WTC11 (cell line): ENCODE measurements at regions not wholly inside any gene's neighbourhood (a gene's known extent, or its start where the extent isn't known, plus 50 kb on each side); places are given as distances from the start of the nearest gene placed in this dataset.

Experiments used
- ATAC-seq: fragments of 200-7000 bp; cut with Tn5 transposase; 2 replicates; pipeline ENCODE4 v1.10.0; 2021; ENCODE audit warnings: mild to moderate bottlenecking, moderate library complexity
- CTCF ChIA-PET: fragments of 300-600 bp; sonication (Branson Sonifier 250); formaldehyde crosslinking; loops from one replicate; lab custom pipeline; 2021; ENCODE audit warnings: antibody characterized with exemption; lab: Charles Lee
- POLR2A ChIA-PET: fragments of 350-600 bp; sonication (Branson Sonifier 250); formaldehyde crosslinking; loops from one replicate; lab custom pipeline; 2021; ENCODE audit warnings: antibody characterized with exemption; lab: Charles Lee
- DNase-seq: peaks from one replicate; pipeline ENCODE4 v3.0.0; 2021; ENCODE audit warnings: low spot score
- H3K27ac Mint-ChIP-seq: 2 replicates; pipeline ENCODE4 v1.8.0; 2021; ENCODE audit warnings: mixed read lengths
- H3K27me3 Mint-ChIP-seq: 2 replicates; pipeline ENCODE4 v1.8.0; 2021; ENCODE audit warnings: low read depth, mild to moderate bottlenecking, moderate library complexity, mixed read lengths
- H3K36me3 Mint-ChIP-seq: 2 replicates; pipeline ENCODE4 v1.8.0; 2021; ENCODE audit warnings: mixed read lengths
- H3K4me1 Mint-ChIP-seq: 2 replicates; pipeline ENCODE4 v1.8.0; 2022; ENCODE audit warnings: mixed read lengths
- H3K4me3 Mint-ChIP-seq: 2 replicates; pipeline ENCODE4 v1.8.0; 2021; ENCODE audit warnings: mild to moderate bottlenecking, moderate library complexity, mixed read lengths
- H3K9me3 Mint-ChIP-seq: 2 replicates; pipeline ENCODE4 v1.8.0; 2021; ENCODE audit warnings: mixed read lengths
- AFF4 ChIP-seq: sonication (generic); formaldehyde crosslinking; IDR thresholded peaks from 2 replicates; pipeline ENCODE4 v1.8.1; 2023; ENCODE audit warnings: mild to moderate bottlenecking, missing genetic modification reagents, borderline replicate concordance
- AR ChIP-seq: fragments of 250-450 bp; sonication (Bioruptor Pico); IDR thresholded peaks from 2 replicates; pipeline ENCODE4 v1.9.0; 2021; ENCODE audit warnings: mild to moderate bottlenecking
- ESRRA ChIP-seq: sonication (generic); formaldehyde crosslinking; IDR thresholded peaks from 2 replicates; pipeline ENCODE4 v1.8.1; 2022; ENCODE audit warnings: mild to moderate bottlenecking, missing genetic modification reagents, borderline replicate concordance
- GABPB1 ChIP-seq: sonication (generic); formaldehyde crosslinking; IDR thresholded peaks from 2 replicates; pipeline ENCODE4 v1.8.1; 2023; ENCODE audit warnings: mild to moderate bottlenecking, missing genetic modification reagents
- GTF2I ChIP-seq: fragments of 250-450 bp; sonication (Bioruptor Pico); conservative IDR thresholded peaks from 2 replicates; pipeline ENCODE4 v1.4.0; 2021; ENCODE audit warnings: mild to moderate bottlenecking
- KAT7 ChIP-seq: sonication (generic); formaldehyde crosslinking; IDR thresholded peaks from 2 replicates; pipeline ENCODE4 v1.8.1; 2023; ENCODE audit warnings: missing genetic modification reagents, mild to moderate bottlenecking, borderline replicate concordance
- MXD4 ChIP-seq: fragments of 250-450 bp; sonication (Bioruptor Pico); IDR thresholded peaks from 2 replicates; pipeline ENCODE4 v1.8.0; 2021; ENCODE audit warnings: mild to moderate bottlenecking, moderate library complexity, borderline replicate concordance
- NFATC4 ChIP-seq: fragments of 250-450 bp; sonication (Bioruptor Pico); IDR thresholded peaks from 2 replicates; pipeline ENCODE4 v1.9.0; 2021; ENCODE audit warnings: mild to moderate bottlenecking
- NFE2L1 ChIP-seq: sonication (generic); formaldehyde crosslinking; IDR thresholded peaks from 2 replicates; pipeline ENCODE4 v1.8.1; 2023; ENCODE audit warnings: missing genetic modification reagents
- NFYB ChIP-seq: sonication (generic); formaldehyde crosslinking; conservative IDR thresholded peaks from 2 replicates; pipeline ENCODE4 v1.8.0; 2022; ENCODE audit warnings: low read depth, missing genetic modification reagents
- NR3C1 ChIP-seq: sonication (generic); formaldehyde crosslinking; conservative IDR thresholded peaks from 2 replicates; pipeline ENCODE4 v1.8.1; 2023; ENCODE audit warnings: low read depth, mild to moderate bottlenecking, missing genetic modification reagents
- OVOL2 ChIP-seq: fragments of 250-450 bp; sonication (Bioruptor Pico); IDR thresholded peaks from 2 replicates; pipeline ENCODE4 v1.9.0; 2021; ENCODE audit warnings: mild to moderate bottlenecking, borderline replicate concordance
- RELA ChIP-seq: sonication (generic); formaldehyde crosslinking; IDR thresholded peaks from 2 replicates; pipeline ENCODE4 v1.8.1; 2022; ENCODE audit warnings: missing genetic modification reagents, mild to moderate bottlenecking, borderline replicate concordance
- SMAD3 ChIP-seq: sonication (generic); formaldehyde crosslinking; IDR thresholded peaks from 2 replicates; pipeline ENCODE4 v1.8.0; 2022; ENCODE audit warnings: missing genetic modification reagents, mild to moderate bottlenecking, borderline replicate concordance
- TP53 ChIP-seq: sonication (generic); formaldehyde crosslinking; IDR thresholded peaks from 2 replicates; pipeline ENCODE4 v1.8.1; 2023; ENCODE audit warnings: mild to moderate bottlenecking, missing genetic modification reagents
- ZBTB43 ChIP-seq: sonication (generic); formaldehyde crosslinking; IDR thresholded peaks from 2 replicates; pipeline ENCODE4 v1.8.1; 2023; ENCODE audit warnings: mild to moderate bottlenecking, missing genetic modification reagents
- ZMAT4 ChIP-seq: fragments of 250-450 bp; sonication (Bioruptor Pico); IDR thresholded peaks from 2 replicates; pipeline ENCODE4 v1.9.0; 2021; ENCODE audit warnings: mild to moderate bottlenecking
- ZNF263 ChIP-seq: sonication (generic); formaldehyde crosslinking; IDR thresholded peaks from 2 replicates; pipeline ENCODE4 v1.8.1; 2022; ENCODE audit warnings: low read depth, mild to moderate bottlenecking, moderate library complexity, missing genetic modification reagents
- ZNF281 ChIP-seq: sonication (generic); formaldehyde crosslinking; IDR thresholded peaks from 2 replicates; pipeline ENCODE4 v1.8.0; 2023; ENCODE audit warnings: mild to moderate bottlenecking, missing genetic modification reagents
- ZNF396 ChIP-seq: fragments of 250-450 bp; sonication (Bioruptor Pico); IDR thresholded peaks from 2 replicates; pipeline ENCODE4 v1.8.0; 2021; ENCODE audit warnings: mild to moderate bottlenecking, moderate library complexity, borderline replicate concordance
- ZNF532 ChIP-seq: fragments of 250-450 bp; sonication (Bioruptor Pico); IDR thresholded peaks from 2 replicates; pipeline ENCODE4 v1.9.0; 2021; ENCODE audit warnings: mild to moderate bottlenecking, borderline replicate concordance

GRCh38 chr19:31598730-31599238 lies 249.5 kb upstream of the TSHZ3 start (continued):
- no peak for TF ChIP-seq AFF4 (CRISPR knock-in tag)

GRCh38 chr19:31600731-31601295 lies 251.6 kb upstream of the TSHZ3 start:
- no peak for ATAC-seq
- TF ChIP-seq TP53 (CRISPR knock-in tag) (no peak), OVOL2 (no peak), ZNF396 (CRISPR knock-in tag) (no peak), ZMAT4 (CRISPR knock-in tag) (no peak), ZNF263 (CRISPR knock-in tag) (no peak), AR (no peak), ZBTB43 (no peak), NR3C1 (CRISPR knock-in tag) (no peak), RELA (CRISPR knock-in tag) (no peak), ZNF532 (CRISPR knock-in tag) (no peak), SMAD3 (CRISPR knock-in tag) (no peak), KAT7 (no peak), ZNF281 (CRISPR knock-in tag) (no peak), NFYB (CRISPR knock-in tag) (no peak), ESRRA (CRISPR knock-in tag) (no peak), MXD4 (CRISPR knock-in tag) (no peak), NFE2L1 (CRISPR knock-in tag) (no peak), GABPB1 (CRISPR knock-in tag) (no peak), NFATC4 (no peak), GTF2I (CRISPR knock-in tag) (no peak)
- TF ChIP-seq, all 79 proteins: peak for 0
- no peak for DNase-seq
- POLR2A ChIA-PET: no interaction called here
- CTCF ChIA-PET: no interaction called here
- Mint-ChIP-seq H3K27me3 (no peaks in the 10 kb centered on the region), H3K36me3 (no peaks in the 10 kb centered on the region), H3K4me3 (no peak overlapping the region), H3K27ac (no peak overlapping the region), H3K4me1 (no peaks in the 10 kb centered on the region; the same call in 1 of the 2 replicates), H3K9me3 (peaks cover 3% of the 10 kb centered on the region; the same call in 1 of the 2 replicates)
